LNCAP (cell line): ENCODE measurements at regions not wholly inside any gene's neighbourhood (a gene's known extent, or its start where the extent isn't known, plus 50 kb on each side); places are given as distances from the start of the nearest gene placed in this dataset.

Experiments
- CTCF ChIP-seq: fragments of 450-650 bp; IDR thresholded peaks from 2 replicates; pipeline ENCODE4 v1.5.1; 2017; ENCODE audit warnings: mild to moderate bottlenecking

GRCh38 chr13:69545551-69545950, 562.1 kb upstream of the ATXN8OS start:
- no peak for TF ChIP-seq CTCF

- peak; percentile 24; the same call in 1 of the 2 replicates for TF ChIP-seq CTCF
These were observed 583.0 kb upstream of the ATXN8OS start for GRCh38 chr13:69524459-69525150.

GRCh38 chr13:69496981-69497380, 610.6 kb upstream of the ATXN8OS start:
- TF ChIP-seq CTCF, result no peak

- no peak for TF ChIP-seq CTCF
These were observed 612.5 kb upstream of the ATXN8OS start for GRCh38 chr13:69495096-69495495.

- TF ChIP-seq CTCF, result no peak
These were observed 620.0 kb upstream of the ATXN8OS start for GRCh38 chr13:69487576-69487975.

GRCh38 chr13:69485991-69486592, 621.5 kb upstream of the ATXN8OS start:
- no peak for TF ChIP-seq CTCF

GRCh38 chr13:69477451-69477850, 630.2 kb upstream of the ATXN8OS start:
- no peak for TF ChIP-seq CTCF
